OCI-LY1 (cell line): ENCODE measurements at regions not wholly inside any gene's neighbourhood (a gene's known extent, or its start where the extent isn't known, plus 50 kb on each side); places are given as distances from the start of the nearest gene placed in this dataset.

Experiments used
- H2AFZ ChIP-seq: fragments of 200-600 bp; sonication (generic), shearing (Covaris generic); 2 replicates; pipeline ENCODE4 v1.6.0; 2014; ENCODE audit warnings: antibody characterized with exemption, mild to moderate bottlenecking, low read length
- H3F3A ChIP-seq: fragments of 200-600 bp; sonication (generic), shearing (Covaris generic); 2 replicates; pipeline ENCODE4 v1.6.0; 2014; ENCODE audit warnings: mild to moderate bottlenecking, antibody characterized with exemption, low read length, moderate library complexity; ENCODE audit not compliant: insufficient read depth
- H3K27ac ChIP-seq: fragments of 200-600 bp; sonication (generic); 2 replicates; pipeline ENCODE4 v1.5.1; 2014; ENCODE audit warnings: low read length, mixed run types, mild to moderate bottlenecking, low read depth; ENCODE audit not compliant: poor library complexity, severe bottlenecking
- H3K27me3 ChIP-seq: fragments of 200-600 bp; sonication (generic); 2 replicates; pipeline ENCODE4 v1.6.0; 2014; ENCODE audit warnings: antibody characterized with exemption, mild to moderate bottlenecking, low read length, moderate library complexity; ENCODE audit not compliant: insufficient read depth
- H3K36me3 ChIP-seq: fragments of 200-600 bp; sonication (generic); 2 replicates; pipeline ENCODE4 v1.6.1; 2014; ENCODE audit warnings: mild to moderate bottlenecking, antibody characterized with exemption, low read length, moderate library complexity, mixed read lengths; ENCODE audit not compliant: insufficient read depth
- H3K4me1 ChIP-seq: fragments of 200-600 bp; sonication (generic); 2 replicates; pipeline ENCODE4 v1.5.1; 2014; ENCODE audit warnings: mild to moderate bottlenecking, low read length, moderate library complexity; ENCODE audit not compliant: insufficient read depth, severe bottlenecking
- H3K4me2 ChIP-seq: fragments of 200-600 bp; sonication (generic), shearing (Covaris generic); 2 replicates; pipeline ENCODE4 v1.6.1; 2014; ENCODE audit warnings: low read length
- H3K4me3 ChIP-seq: fragments of 200-600 bp; sonication (generic); 2 replicates; pipeline ENCODE4 v1.5.1; 2014; ENCODE audit warnings: low read length, low read depth, mild to moderate bottlenecking, mixed read lengths; ENCODE audit not compliant: poor library complexity, severe bottlenecking
- H3K79me2 ChIP-seq: fragments of 200-600 bp; shearing (Covaris generic); 2 replicates; pipeline ENCODE4 v1.6.1; 2016; ENCODE audit warnings: mixed run types, low read length, mixed read lengths; ENCODE audit not compliant: insufficient read depth
- H3K9ac ChIP-seq: fragments of 200-600 bp; sonication (generic), shearing (Covaris generic); 2 replicates; pipeline ENCODE4 v1.6.1; 2014; ENCODE audit warnings: mild to moderate bottlenecking, low read length, mixed read lengths
- H3K9me2 ChIP-seq: fragments of 200-600 bp; sonication (generic), shearing (Covaris generic); 2 replicates; pipeline ENCODE4 v1.6.1; 2014; ENCODE audit warnings: low read depth, mild to moderate bottlenecking, low read length, mixed read lengths
- H3K9me3 ChIP-seq: fragments of 200-600 bp; shearing (Covaris generic); 2 replicates; pipeline ENCODE4 v1.6.1; 2014; ENCODE audit warnings: low read length, mixed read lengths
- H4K20me1 ChIP-seq: fragments of 200-600 bp; sonication (generic), shearing (Covaris generic); 2 replicates; pipeline ENCODE4 v1.6.0; 2016; ENCODE audit warnings: mild to moderate bottlenecking, low read length; ENCODE audit not compliant: insufficient read depth
- CTCF ChIP-seq: fragments of 200-600 bp; sonication (generic), shearing (Covaris generic); IDR thresholded peaks from 2 replicates; pipeline ENCODE4 v1.5.1; 2017; ENCODE audit warnings: mild to moderate bottlenecking, antibody characterized with exemption, low read length, moderate library complexity, mixed read lengths
- EZH2 ChIP-seq: fragments of 200-600 bp; sonication (generic), shearing (Covaris generic); IDR thresholded peaks from 2 replicates; pipeline ENCODE4 v1.8.0; 2017; ENCODE audit warnings: borderline replicate concordance, mixed run types, mild to moderate bottlenecking, antibody characterized with exemption, low read length, moderate library complexity, mixed read lengths

- H4K20me1 ChIP-seq = no peaks in the 10 kb centered on the region
- H3K36me3 ChIP-seq = no peaks in the 10 kb centered on the region
- no peaks in the 10 kb centered on the region for H3K27me3 ChIP-seq
- no peak overlapping the region for H2AFZ ChIP-seq
- no peak overlapping the region for H3K4me3 ChIP-seq
- H3K4me2 ChIP-seq = no peak overlapping the region
- H3K9me2 ChIP-seq = no peaks in the 10 kb centered on the region
- no peak for TF ChIP-seq CTCF
- no peaks in the 10 kb centered on the region for H3K9me3 ChIP-seq
- H3K9ac ChIP-seq = no peak overlapping the region
- H3K27ac ChIP-seq = no peak overlapping the region
- no peaks in the 10 kb centered on the region for H3K4me1 ChIP-seq
- H3F3A ChIP-seq = no peaks in the 10 kb centered on the region
- H3K79me2 ChIP-seq = no peaks in the 10 kb centered on the region
These were observed 450.5 kb upstream of the KCNMB2 start for GRCh38 chr3:178085817-178086123.

- Histone ChIP-seq H3K9me3 (no peaks in the 10 kb centered on the region), H3K4me3 (no peak overlapping the region), H3K27me3 (no peaks in the 10 kb centered on the region), H3K9ac (no peak overlapping the region), H3K9me2 (no peaks in the 10 kb centered on the region), H3K79me2 (no peaks in the 10 kb centered on the region), H2AFZ (no peak overlapping the region), H3F3A (no peaks in the 10 kb centered on the region), H3K27ac (no peak overlapping the region), H4K20me1 (no peaks in the 10 kb centered on the region), H3K36me3 (no peaks in the 10 kb centered on the region), H3K4me2 (no peak overlapping the region), H3K4me1 (no peaks in the 10 kb centered on the region)
- TF ChIP-seq EZH2 (no peak), CTCF (no peak)
These were observed 450.0 kb upstream of the KCNMB2 start for GRCh38 chr3:178086144-178086825.

DNA sequence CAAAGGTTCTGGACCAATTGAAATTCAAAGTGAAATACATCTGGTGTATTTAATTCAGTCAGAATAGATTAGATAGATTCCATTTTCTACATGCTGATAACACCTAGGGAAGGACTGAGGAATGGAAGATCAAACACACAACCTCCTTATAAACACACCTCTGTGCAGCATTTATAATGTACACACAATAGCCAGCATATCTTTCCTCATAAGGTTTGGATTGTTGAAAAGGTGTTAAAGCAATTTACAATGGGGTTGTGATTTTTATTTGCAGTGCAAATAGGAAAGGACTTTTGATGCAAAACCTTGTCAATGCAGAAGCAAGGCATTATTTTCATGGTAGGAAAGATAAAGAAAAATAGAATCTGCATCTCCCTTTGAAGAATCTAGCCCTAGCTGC is 448.9 kb upstream of the KCNMB2 start:
- H3K79me2 ChIP-seq = no peaks in the 10 kb centered on the region
- no peak overlapping the region for H3K4me2 ChIP-seq
- H4K20me1 ChIP-seq = no peaks in the 10 kb centered on the region
- no peak overlapping the region for H3K4me3 ChIP-seq
- H3K9me3 ChIP-seq = no peaks in the 10 kb centered on the region
- no peaks in the 10 kb centered on the region for H3K4me1 ChIP-seq
- H3K36me3 ChIP-seq = no peaks in the 10 kb centered on the region
- no peak overlapping the region for H2AFZ ChIP-seq
- TF ChIP-seq EZH2 (no peak), CTCF (no peak)
- no peaks in the 10 kb centered on the region for H3K27me3 ChIP-seq
- no peaks in the 10 kb centered on the region for H3F3A ChIP-seq
- no peak overlapping the region for H3K27ac ChIP-seq
- H3K9me2 ChIP-seq = no peaks in the 10 kb centered on the region
- H3K9ac ChIP-seq = no peak overlapping the region
